ENCODE measurements at regions not wholly inside any gene's neighbourhood (a gene's known extent, or its start where the extent isn't known, plus 50 kb on each side); places are given as distances from the start of the nearest gene placed in this dataset.

DNA sequence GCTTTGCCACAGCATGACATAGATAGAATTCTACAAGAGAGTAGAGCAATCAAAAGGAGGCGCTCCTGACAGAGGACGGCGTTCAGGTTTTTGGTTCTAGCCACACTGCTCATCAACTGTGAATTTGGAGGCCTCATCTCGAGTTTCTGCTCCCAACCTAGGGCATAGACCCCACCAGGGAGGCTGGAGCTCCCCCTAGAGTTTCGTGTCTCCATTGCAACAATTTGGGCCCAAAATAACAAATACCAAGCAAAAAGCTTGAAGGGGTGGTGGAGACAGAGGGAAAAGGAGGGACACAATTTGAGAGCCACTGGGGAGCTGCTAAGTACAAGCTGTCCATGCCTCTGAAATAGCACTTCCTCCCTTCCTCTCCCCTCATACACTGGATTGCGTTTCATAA, 297.0 kb downstream of the GPATCH2 start:
- Mint-ChIP-seq H3K36me3 (ENCODE audit: low read depth) (no peaks in the 10 kb centered on the region), H3K4me3 (no peak overlapping the region), H3K27me3 (no peaks in the 10 kb centered on the region), H3K27ac (no peak overlapping the region), H3K4me1 (ENCODE audit: low read depth) (no peaks in the 10 kb centered on the region), H3K9me3 (peaks cover 6% of the 10 kb centered on the region)

GRCh38 chr1:217332431-217333065, 298.3 kb downstream of the GPATCH2 start:
- Mint-ChIP-seq H3K27ac (no peak overlapping the region), H3K27me3 (no peaks in the 10 kb centered on the region), H3K4me3 (no peak overlapping the region), H3K4me1 (ENCODE audit: low read depth) (no peaks in the 10 kb centered on the region), H3K36me3 (ENCODE audit: low read depth) (no peaks in the 10 kb centered on the region), H3K9me3 (peaks cover 6% of the 10 kb centered on the region)

GRCh38 chr1:217331698-217332097, 299.2 kb downstream of the GPATCH2 start:
- no peaks in the 10 kb centered on the region for H3K36me3 Mint-ChIP-seq (ENCODE audit: low read depth)
- H3K27ac Mint-ChIP-seq = no peak overlapping the region
- no peaks in the 10 kb centered on the region for H3K27me3 Mint-ChIP-seq
- H3K4me1 Mint-ChIP-seq (ENCODE audit: low read depth) = no peaks in the 10 kb centered on the region
- H3K9me3 Mint-ChIP-seq = peaks cover 6% of the 10 kb centered on the region
- H3K4me3 Mint-ChIP-seq = no peak overlapping the region

DNA sequence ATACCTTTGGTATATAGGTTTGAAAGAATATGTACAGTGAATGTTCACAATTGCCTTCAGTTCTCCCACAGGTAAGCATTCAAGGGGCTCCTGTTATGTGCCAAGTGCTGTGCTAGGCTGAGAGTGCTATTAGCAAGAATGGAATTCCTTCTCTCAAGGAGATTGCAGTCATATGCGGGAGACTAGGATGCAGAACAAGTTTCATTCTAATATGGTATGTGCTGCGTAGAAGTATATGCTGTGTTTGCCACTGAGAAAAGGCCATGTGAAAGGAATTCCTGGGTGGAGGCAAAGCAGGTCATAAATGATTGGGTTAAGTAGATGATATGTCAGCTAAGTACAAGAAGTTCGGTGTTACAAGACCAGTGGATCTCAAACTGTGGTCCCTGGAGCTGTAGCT, 303.0 kb downstream of the GPATCH2 start:
- peaks cover 6% of the 10 kb centered on the region for H3K9me3 Mint-ChIP-seq
- no peak overlapping the region for H3K4me3 Mint-ChIP-seq
- H3K36me3 Mint-ChIP-seq (ENCODE audit: low read depth) = no peaks in the 10 kb centered on the region
- H3K27ac Mint-ChIP-seq = no peak overlapping the region
- H3K27me3 Mint-ChIP-seq = no peaks in the 10 kb centered on the region
- no peaks in the 10 kb centered on the region for H3K4me1 Mint-ChIP-seq (ENCODE audit: low read depth)

DNA sequence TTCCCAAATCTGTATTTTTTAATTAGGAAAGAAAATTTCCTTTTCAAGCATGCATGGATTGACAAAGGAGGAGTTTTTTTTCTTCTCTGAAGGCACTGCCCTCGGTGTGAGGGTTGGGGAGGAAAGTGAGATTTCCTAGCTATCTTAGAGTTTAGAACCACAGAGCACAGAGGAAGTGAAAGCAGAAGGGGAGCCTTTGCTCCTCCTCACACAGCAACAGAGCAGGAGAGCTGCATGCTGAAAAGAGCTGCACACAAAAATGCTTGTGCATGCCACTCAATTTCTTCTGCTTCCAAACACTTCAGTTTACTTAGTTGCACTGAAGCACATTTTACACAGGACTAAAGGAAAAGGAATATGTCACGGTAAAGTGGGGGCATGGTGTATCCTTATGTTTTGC, 308.1 kb downstream of the GPATCH2 start:
- H3K4me1 Mint-ChIP-seq (ENCODE audit: low read depth) = no peaks in the 10 kb centered on the region
- no peak overlapping the region for H3K4me3 Mint-ChIP-seq
- H3K27me3 Mint-ChIP-seq = no peaks in the 10 kb centered on the region
- no peaks in the 10 kb centered on the region for H3K36me3 Mint-ChIP-seq (ENCODE audit: low read depth)
- no peaks in the 10 kb centered on the region for H3K9me3 Mint-ChIP-seq
- no peak overlapping the region for H3K27ac Mint-ChIP-seq

GRCh38 chr1:217315346-217315745, 315.5 kb downstream of the GPATCH2 start:
- H3K36me3 Mint-ChIP-seq (ENCODE audit: low read depth) = no peaks in the 10 kb centered on the region

DNA sequence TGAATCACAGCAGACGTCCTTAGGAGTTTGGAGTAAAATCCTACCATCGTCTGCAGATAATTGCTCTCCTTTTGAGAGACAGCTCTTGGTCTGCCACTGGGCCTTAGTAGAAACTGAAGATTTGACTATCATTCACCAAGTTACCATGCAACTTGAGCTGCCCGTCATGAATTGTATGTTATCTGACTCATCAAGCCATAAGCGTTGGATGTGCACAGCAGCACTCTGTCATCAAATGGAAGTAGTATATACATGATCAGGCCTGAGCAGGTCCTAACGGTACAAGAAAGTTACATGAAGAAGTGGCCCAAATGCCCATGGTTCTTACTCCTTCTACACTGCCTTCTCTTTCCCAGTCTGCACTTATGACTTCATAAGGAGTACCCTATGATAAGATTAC, 317.8 kb downstream of the GPATCH2 start:
- no peaks in the 10 kb centered on the region for H3K4me1 Mint-ChIP-seq (ENCODE audit: low read depth)
- no peak overlapping the region for H3K4me3 Mint-ChIP-seq
- no peaks in the 10 kb centered on the region for H3K27me3 Mint-ChIP-seq
- no peaks in the 10 kb centered on the region for H3K36me3 Mint-ChIP-seq (ENCODE audit: low read depth)
- H3K27ac Mint-ChIP-seq = no peak overlapping the region
- H3K9me3 Mint-ChIP-seq = no peaks in the 10 kb centered on the region

More at GRCh38 chr1:217315346-217315745, 315.5 kb downstream of the GPATCH2 start:
- Mint-ChIP-seq H3K4me3 (no peak overlapping the region), H3K27me3 (no peaks in the 10 kb centered on the region), H3K27ac (no peak overlapping the region), H3K9me3 (no peaks in the 10 kb centered on the region), H3K4me1 (ENCODE audit: low read depth) (no peaks in the 10 kb centered on the region)

DNA sequence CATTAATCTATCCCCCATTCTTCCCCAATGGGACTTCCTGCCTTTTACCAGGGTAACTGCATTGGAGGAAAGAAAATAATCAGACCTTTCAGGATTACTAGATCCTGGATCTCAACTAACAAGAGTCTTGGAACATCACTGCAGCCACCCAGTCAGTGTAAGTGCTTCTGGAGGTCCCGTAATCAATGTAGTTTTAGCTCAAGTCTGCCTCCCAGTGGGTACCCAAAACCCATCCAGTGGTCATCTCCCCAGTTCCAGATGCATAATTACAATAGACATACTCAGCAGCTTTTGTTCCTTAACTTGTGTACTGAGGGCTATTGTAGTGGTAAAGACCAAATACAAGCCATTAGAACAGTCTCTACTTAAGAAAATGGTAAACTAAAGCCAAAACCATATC, 319.1 kb downstream of the GPATCH2 start:
- Mint-ChIP-seq H3K4me3 (no peak overlapping the region), H3K27me3 (no peaks in the 10 kb centered on the region), H3K4me1 (ENCODE audit: low read depth) (no peaks in the 10 kb centered on the region), H3K36me3 (ENCODE audit: low read depth) (no peaks in the 10 kb centered on the region), H3K27ac (no peak overlapping the region), H3K9me3 (no peaks in the 10 kb centered on the region)

GRCh38 chr1:217311269-217311668, 319.6 kb downstream of the GPATCH2 start:
- no peaks in the 10 kb centered on the region for H3K27me3 Mint-ChIP-seq
- H3K9me3 Mint-ChIP-seq = no peaks in the 10 kb centered on the region
- H3K27ac Mint-ChIP-seq = no peak overlapping the region
- no peaks in the 10 kb centered on the region for H3K4me1 Mint-ChIP-seq (ENCODE audit: low read depth)
- no peak overlapping the region for H3K4me3 Mint-ChIP-seq
- no peaks in the 10 kb centered on the region for H3K36me3 Mint-ChIP-seq (ENCODE audit: low read depth)

DNA sequence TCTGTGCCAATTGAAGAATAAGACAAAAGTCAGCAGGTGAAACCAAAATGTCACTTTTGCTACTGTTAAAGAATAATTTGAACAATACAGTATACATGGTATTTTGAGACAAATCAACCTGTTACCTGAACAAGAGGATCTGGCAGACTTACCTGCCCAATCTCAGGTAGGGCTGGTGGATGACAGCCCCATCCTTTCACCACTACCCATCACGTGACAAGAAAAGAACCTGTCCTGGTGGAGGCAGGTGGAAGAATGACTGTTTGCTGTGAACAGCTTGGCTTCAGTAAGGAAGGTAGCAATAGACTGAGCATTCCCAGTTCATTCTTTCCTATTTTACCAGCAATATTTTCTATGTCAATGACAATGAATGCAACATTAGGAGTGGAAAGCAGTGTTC, 349.6 kb downstream of the GPATCH2 start:
- H3K4me3 Mint-ChIP-seq = no peak overlapping the region
- no peak overlapping the region for H3K27ac Mint-ChIP-seq
- H3K9me3 Mint-ChIP-seq = peaks cover 6% of the 10 kb centered on the region
- no peaks in the 10 kb centered on the region for H3K27me3 Mint-ChIP-seq
- no peaks in the 10 kb centered on the region for H3K36me3 Mint-ChIP-seq (ENCODE audit: low read depth)
- H3K4me1 Mint-ChIP-seq (ENCODE audit: low read depth) = no peaks in the 10 kb centered on the region

- Mint-ChIP-seq H3K9me3 (peaks cover 3% of the 10 kb centered on the region), H3K27ac (no peak overlapping the region), H3K4me1 (ENCODE audit: low read depth) (no peaks in the 10 kb centered on the region), H3K4me3 (no peak overlapping the region), H3K36me3 (ENCODE audit: low read depth) (no peaks in the 10 kb centered on the region), H3K27me3 (no peaks in the 10 kb centered on the region)
These were observed 355.1 kb downstream of the GPATCH2 start for GRCh38 chr1:217275655-217276398.

GRCh38 chr1:217274927-217275654, 355.8 kb downstream of the GPATCH2 start:
- no peak overlapping the region for H3K4me3 Mint-ChIP-seq
- no peaks in the 10 kb centered on the region for H3K36me3 Mint-ChIP-seq (ENCODE audit: low read depth)
- H3K9me3 Mint-ChIP-seq = peaks cover 3% of the 10 kb centered on the region
- no peaks in the 10 kb centered on the region for H3K4me1 Mint-ChIP-seq (ENCODE audit: low read depth)
- H3K27ac Mint-ChIP-seq = no peak overlapping the region
- no peaks in the 10 kb centered on the region for H3K27me3 Mint-ChIP-seq

DNA sequence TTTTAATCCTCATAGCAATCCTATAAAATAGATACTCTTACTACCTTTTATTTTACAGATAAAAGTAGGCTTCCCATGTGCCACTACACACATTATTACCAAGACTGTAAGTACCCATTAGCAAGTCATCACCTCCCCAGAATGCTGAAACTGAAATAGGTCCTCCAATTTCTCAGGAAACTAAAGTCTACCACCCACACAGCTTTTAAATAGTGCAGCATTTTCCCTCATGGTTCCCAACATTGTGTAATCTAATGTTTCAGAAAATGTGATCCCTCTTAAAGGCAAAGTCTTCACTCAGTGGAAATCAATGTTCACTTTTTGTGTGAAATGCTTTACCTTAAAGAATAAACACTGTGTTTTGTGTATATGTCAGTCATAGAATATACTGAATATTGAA, 356.5 kb downstream of the GPATCH2 start:
- H3K27ac Mint-ChIP-seq = no peak overlapping the region
- peaks cover 3% of the 10 kb centered on the region for H3K9me3 Mint-ChIP-seq
- H3K4me1 Mint-ChIP-seq (ENCODE audit: low read depth) = no peaks in the 10 kb centered on the region
- no peaks in the 10 kb centered on the region for H3K36me3 Mint-ChIP-seq (ENCODE audit: low read depth)
- H3K27me3 Mint-ChIP-seq = no peaks in the 10 kb centered on the region
- H3K4me3 Mint-ChIP-seq = no peak overlapping the region

DNA sequence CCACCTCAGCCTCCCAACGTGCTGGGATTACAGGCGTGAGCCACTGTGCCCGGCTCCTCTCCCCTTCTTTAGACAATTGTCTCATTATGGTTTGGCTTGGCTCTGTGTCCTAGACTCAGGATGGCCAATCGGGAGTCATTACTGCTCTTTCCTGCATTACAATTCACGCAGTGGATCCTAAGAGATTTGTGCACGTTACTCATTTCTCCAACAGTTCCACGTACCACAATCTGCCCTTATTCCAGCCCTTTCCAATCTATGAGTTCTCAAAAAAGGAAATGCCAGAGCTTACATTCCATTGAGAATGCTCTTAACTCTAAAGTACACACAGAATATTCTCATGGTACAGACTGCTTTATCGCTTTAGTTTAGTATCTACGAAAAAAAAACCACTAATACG, 357.0 kb downstream of the GPATCH2 start:
- Mint-ChIP-seq H3K27ac (no peak overlapping the region), H3K36me3 (ENCODE audit: low read depth) (no peaks in the 10 kb centered on the region), H3K4me3 (no peak overlapping the region), H3K4me1 (ENCODE audit: low read depth) (no peaks in the 10 kb centered on the region), H3K9me3 (peaks cover 3% of the 10 kb centered on the region), H3K27me3 (no peaks in the 10 kb centered on the region)

DNA sequence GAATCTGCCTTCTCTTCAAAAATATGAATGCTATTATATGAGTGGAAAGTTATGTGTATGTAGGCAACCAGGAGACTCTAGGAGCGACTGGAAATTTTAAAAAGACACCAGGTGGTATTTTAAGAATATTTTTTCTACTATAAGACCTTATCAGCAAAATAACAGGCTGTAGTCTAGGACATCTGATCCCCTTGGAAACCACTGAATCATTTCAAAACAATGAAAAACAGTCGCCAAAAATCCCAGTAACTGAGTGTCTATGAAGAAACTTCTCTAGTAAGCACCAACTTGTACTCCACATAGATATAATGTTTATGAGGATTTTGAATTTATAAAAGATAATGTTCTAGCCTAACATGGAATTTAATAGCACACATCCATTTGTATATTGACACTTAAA, 358.5 kb downstream of the GPATCH2 start:
- H3K36me3 Mint-ChIP-seq (ENCODE audit: low read depth) = no peaks in the 10 kb centered on the region
- H3K27ac Mint-ChIP-seq = no peak overlapping the region
- H3K4me1 Mint-ChIP-seq (ENCODE audit: low read depth) = no peaks in the 10 kb centered on the region
- peaks cover 3% of the 10 kb centered on the region for H3K9me3 Mint-ChIP-seq
- no peak overlapping the region for H3K4me3 Mint-ChIP-seq
- H3K27me3 Mint-ChIP-seq = no peaks in the 10 kb centered on the region

All from stimulated activated naive CD8-positive, alpha-beta T cell treated with anti-CD3 and anti-CD28 coated beads, Interleukin-15, Interleukin-2, amounts not matched to agents 100 ng/mL and 50 ng/mL, for 24 hours (primary cell).